ENCODE measurements at regions not wholly inside any gene's neighbourhood (a gene's known extent, or its start where the extent isn't known, plus 50 kb on each side); places are given as distances from the start of the nearest gene placed in this dataset.

- TF ChIP-seq POLR2A (IDR thresholded peaks at IDR 0.05) (no peak), CTCF (IDR thresholded peaks at IDR 0.05) (no peak)
These were observed 250.1 kb downstream of the ADGRD1 start for GRCh38 chr12:131203666-131204415.
